HG02588 (cell line): ENCODE measurements at regions not wholly inside any gene's neighbourhood (a gene's known extent, or its start where the extent isn't known, plus 50 kb on each side); places are given as distances from the start of the nearest gene placed in this dataset.

Experiments
- ATAC-seq: cut with Tn5 transposase; IDR thresholded peaks from one replicate; pipeline ENCODE4 v1.9.1; 2021; ENCODE audit warnings: mild to moderate bottlenecking, moderate library complexity; ENCODE audit not compliant: unreplicated experiment

DNA sequence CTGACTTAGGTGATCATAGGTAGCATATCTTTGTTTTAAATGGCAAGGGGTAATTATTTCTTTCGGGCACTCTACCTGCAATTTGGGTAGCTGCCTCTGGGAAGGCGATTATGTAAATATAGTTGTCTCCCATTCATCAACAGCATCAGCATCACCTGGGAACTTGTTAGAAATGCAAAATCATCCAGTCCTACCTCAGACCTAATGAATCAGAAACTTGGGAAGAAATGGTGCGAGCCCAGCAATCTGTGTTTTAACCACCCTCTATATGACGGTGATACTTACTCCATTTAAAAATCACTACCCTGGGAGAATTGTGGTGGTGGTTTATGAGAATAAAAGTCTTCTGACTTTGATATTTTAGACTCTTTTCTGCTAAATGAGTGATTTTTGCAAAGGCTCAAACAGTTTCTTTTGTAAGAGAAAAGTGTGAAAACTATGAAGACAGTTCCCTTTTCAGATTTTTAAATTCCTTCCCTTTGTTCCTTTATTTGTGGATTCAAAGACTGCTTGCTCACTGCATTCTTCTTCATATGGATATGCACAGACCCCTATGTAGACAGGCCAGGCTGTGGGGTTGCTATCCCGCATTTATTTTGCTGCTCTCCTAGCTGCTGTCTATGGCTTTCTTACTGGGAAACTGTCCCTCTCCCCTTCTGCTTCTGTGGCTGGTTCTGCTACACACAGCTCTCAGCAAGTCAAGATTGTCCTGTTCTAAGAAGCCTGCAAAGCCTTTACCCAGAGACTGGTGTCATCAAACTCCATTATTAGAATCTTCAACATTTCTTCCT is 365.3 kb downstream of the RNF144B start:
- no peak for ATAC-seq

DNA sequence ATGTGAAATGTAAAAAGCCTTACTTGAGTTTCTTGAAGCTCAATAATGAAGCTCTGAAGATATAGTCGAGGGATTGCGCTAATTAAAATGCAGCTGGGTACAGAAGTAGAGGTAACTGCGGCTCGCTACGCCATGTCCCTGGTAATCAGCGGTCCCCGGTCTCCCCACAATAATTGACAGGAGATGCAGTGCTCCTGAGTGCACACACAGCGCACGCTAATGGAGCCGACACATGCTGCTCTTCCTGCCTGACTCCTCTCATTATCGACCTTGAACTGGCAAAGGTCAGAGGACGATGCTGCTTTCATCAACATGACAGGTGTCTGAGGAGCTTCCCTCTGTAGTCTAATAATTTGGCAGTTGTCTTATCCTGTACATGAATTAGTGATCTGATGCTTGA is 365.9 kb downstream of the RNF144B start:
- ATAC-seq = no peak

DNA sequence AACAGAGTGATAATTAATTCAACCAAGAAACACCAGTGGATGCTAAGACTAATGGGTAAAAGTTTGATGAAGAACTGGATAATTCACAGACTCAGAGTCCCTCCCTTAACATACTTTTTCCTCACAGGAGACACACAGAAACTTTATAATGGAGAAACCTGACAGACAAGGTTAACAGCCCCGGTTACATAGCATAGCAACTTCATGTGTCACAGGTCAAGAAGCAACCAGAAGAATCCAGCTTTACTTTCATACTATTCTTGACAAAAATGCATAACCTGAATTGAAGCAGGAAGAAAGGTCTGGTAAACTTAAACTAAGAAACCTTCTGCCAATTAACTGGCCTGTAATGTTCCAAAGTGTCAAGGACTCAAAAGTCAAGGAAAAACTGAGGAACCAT is 375.9 kb downstream of the RNF144B start:
- no peak for ATAC-seq

DNA sequence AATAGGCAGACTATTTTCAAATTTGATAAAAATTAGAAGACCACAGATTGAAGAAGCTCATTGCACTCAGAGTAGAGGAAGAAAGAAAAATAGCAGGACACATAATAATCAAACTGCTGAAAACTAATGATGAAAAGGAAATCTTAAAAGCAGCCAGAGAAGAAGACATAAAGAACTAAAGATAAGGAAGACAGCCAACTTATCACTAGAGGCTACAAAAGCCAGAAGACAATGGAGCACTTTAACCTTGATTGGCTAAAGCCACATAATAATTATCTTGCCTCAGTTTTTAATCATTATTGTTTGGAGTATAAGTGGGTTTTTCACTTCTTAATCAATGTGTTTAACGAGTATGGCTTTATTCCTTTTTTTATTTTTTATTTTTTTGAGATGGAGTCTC is 397.6 kb downstream of the RNF144B start:
- no peak for ATAC-seq

GRCh38 chr6:18785810-18786490 is 398.8 kb downstream of the RNF144B start:
- ATAC-seq = no peak

GRCh38 chr6:18792866-18793265 is 405.7 kb downstream of the RNF144B start:
- no peak for ATAC-seq

- ATAC-seq = no peak
These were observed 408.6 kb downstream of the RNF144B start for GRCh38 chr6:18795726-18796125.

DNA sequence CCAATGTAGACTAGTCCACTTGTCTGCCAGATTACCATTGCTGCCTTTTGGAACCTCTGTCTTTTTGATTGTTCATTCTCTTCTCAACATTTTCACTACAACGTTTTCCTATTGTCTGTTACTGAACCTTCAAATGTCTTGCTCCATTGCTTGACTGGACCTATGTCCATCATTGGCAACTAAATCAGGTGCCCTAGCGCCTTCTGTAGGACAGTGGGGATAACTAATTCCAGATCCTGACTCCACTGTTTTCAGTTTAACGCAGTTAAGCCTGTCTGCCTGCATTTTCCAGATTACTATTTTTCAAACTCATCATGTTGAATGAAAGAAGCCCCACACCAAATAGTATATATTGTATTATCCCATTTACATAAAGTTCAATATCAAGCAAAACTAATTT is 433.6 kb downstream of the RNF144B start:
- ATAC-seq = no peak

- ATAC-seq = no peak
These were observed 436.7 kb downstream of the RNF144B start for GRCh38 chr6:18823782-18824386.

GRCh38 chr6:18829272-18829870 is 442.2 kb downstream of the RNF144B start:
- ATAC-seq = no peak

GRCh38 chr6:18835976-18836375 is 448.8 kb downstream of the RNF144B start:
- no peak for ATAC-seq

- ATAC-seq = no peak
These were observed 449.9 kb downstream of the RNF144B start for GRCh38 chr6:18837013-18837412.

GRCh38 chr6:18842534-18842933 is 455.4 kb downstream of the RNF144B start:
- no peak for ATAC-seq

GRCh38 chr6:18845896-18846295 is 458.7 kb downstream of the RNF144B start:
- ATAC-seq = no peak

DNA sequence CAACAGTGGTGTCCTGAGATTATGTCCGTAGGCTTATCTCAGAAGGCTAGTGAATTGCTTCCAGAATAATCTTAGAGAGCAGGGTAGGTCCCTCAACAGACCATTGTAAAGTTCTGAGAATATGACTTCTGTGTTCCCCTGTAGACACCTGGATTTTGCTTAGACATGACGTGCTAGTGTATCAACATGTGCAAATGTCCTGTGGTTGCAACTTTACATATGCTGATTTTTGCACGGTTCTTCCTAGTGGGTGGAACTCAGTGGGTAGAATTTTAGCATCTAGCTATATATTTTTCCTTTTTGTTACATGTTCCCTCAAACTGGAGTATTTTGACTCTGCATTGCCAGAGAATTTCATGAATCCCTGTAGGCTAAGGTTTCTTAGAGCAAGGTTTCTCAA is 459.2 kb downstream of the RNF144B start:
- no peak for ATAC-seq

GRCh38 chr6:18861204-18861603 is 474.1 kb downstream of the RNF144B start:
- no peak for ATAC-seq

GRCh38 chr6:18883268-18883667 is 496.1 kb downstream of the RNF144B start:
- ATAC-seq = no peak

DNA sequence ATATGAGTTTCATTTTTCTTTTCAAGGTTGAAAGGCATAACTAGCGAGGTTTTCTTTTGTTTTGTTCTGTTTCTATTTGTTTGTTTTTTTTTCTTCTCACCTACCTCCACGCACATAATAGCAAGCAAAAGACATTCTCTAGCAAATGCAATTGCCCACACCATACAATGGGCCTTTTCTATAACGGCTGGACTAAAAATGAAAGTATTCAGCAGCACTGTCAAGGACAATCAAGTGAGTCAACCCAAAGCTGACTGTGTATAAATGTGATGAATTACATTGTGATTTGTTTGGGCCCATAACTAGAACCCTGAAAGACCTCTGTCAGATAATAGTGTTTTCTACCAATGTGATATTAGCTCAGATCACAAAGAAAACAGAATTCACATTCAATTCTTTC is 496.7 kb downstream of the RNF144B start:
- no peak for ATAC-seq

GRCh38 chr6:18893540-18894269 is 506.6 kb downstream of the RNF144B start:
- ATAC-seq = no peak

DNA sequence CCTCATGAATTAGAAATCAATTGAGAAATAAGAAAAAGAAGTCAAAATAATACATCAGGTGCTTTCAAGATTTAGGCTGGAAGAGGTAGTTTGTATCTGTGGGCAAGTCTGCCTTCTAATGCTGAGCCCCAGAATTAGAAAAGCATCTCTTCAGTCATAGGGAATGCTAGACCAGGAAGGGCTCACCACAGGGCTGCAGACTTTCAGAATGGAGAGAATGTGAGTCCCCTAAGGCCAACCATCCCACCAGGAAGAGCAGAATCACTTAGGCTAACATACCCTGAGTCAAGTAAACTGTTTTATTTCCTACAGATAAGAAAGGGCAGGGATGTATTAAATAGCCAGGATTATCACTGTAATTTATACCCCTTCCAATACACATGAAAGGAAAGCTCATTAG is 510.2 kb downstream of the RNF144B start:
- no peak for ATAC-seq

DNA sequence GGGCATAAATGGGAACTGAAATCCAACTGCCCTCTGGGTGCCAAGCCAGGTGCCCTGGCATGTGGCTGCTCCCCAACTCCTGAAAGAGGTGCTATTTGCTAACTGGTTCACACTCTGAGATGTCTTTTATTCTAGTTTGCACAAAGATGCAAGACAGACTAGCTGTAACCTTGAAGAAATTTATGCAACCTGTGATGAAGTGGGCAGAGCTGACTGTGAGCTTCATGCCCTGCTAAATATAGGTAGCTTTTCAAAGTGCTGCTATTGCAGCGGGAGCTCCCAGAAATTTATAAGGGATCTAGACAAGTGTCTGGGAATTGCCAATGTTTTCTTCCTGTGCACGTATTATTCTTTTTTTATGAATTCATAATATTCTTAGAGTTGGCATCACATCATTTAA is 517.5 kb downstream of the RNF144B start:
- ATAC-seq = no peak
